Aorta (tissue), 5 donors: ENCODE measurements at regions not wholly inside any gene's neighbourhood (a gene's known extent, or its start where the extent isn't known, plus 50 kb on each side); places are given as distances from the start of the nearest gene placed in this dataset.

Experiments
- ATAC-seq: fragments of 200-7000 bp; cut with Tn5 transposase; one replicate; pipeline ENCODE4 v1.9.1; 2022; ENCODE audit warnings: moderate library complexity; ENCODE audit not compliant: low FRiP score
- DNase-seq, 2 donors: peaks; one replicate each; pipeline ENCODE4 v3.0.0-alpha.2; 2020
- H3K27ac ChIP-seq, 2 donors: one replicate each; pipeline ENCODE4 v1.5.1; 2013; ENCODE audit warnings: low read length in 2 of 2, mild to moderate bottlenecking in 2 of 2, moderate library complexity in 2 of 2, control low read depth in 1 of 2, inconsistent platforms in 1 of 2, low read depth in 1 of 2
- H3K27me3 ChIP-seq, 2 donors: one replicate each; pipeline ENCODE4 v1.6.1; 2013; ENCODE audit warnings: control low read depth in 1 of 2, low read length in 1 of 2, mild to moderate bottlenecking in 1 of 2, moderate library complexity in 1 of 2; ENCODE audit not compliant: insufficient read depth in 2 of 2, control insufficient read depth in 1 of 2
- H3K36me3 ChIP-seq, 2 donors: one replicate each; pipeline ENCODE4 v1.6.1; 2013; ENCODE audit warnings: control low read depth in 1 of 2, low read length in 1 of 2, mild to moderate bottlenecking in 1 of 2; ENCODE audit not compliant: insufficient read depth in 2 of 2, control insufficient read depth in 1 of 2
- H3K4me1 ChIP-seq, 2 donors: one replicate each; pipeline ENCODE4 v1.6.1; 2013; ENCODE audit warnings: low read length in 2 of 2, control low read depth in 1 of 2, mild to moderate bottlenecking in 1 of 2, moderate library complexity in 1 of 2; ENCODE audit not compliant: insufficient read depth in 2 of 2, control insufficient read depth in 1 of 2
- H3K4me3 ChIP-seq, 2 donors: one replicate each; pipeline ENCODE4 v1.5.1; 2013; ENCODE audit warnings: low read length in 2 of 2, control low read depth in 1 of 2, mild to moderate bottlenecking in 1 of 2
- H3K9me3 ChIP-seq: one replicate; pipeline ENCODE4 v1.6.1; 2013; ENCODE audit warnings: mild to moderate bottlenecking, low read length; ENCODE audit not compliant: control insufficient read depth
- WGBS, 2 donors: extraction: QIAGEN DNeasy Blood & Tissue Kit; methylation state at CpG; one replicate each; pipeline ENCODE4 v1.1.7; 2013; 5-methylcytosine and 5-hydroxymethylcytosine counted together
- intact Hi-C, 2 donors: fragments of 100-400 bp; cut with DNase I; formaldehyde crosslinking; loops; one replicate each; pipeline versions ENCODE4 v1.14.2 to v1.15.0; 2022
- donor health status: healthy with polysubstance abuse.
- donor health status: Bipolar disorder and iron deficiency.
- donor health status: DM: no; HTN: no; CAD: no.
- donor health status: DM: no; HTN: no; CAD: no.
- donor health status: DM: yes; HTN: yes; CAD: no.

- ATAC-seq (no peak), DNase-seq (no peak)
- H3K4me1 ChIP-seq, result no peaks in the 10 kb centered on the region
- no peak overlapping the region for H3K27ac ChIP-seq
- no peaks in the 10 kb centered on the region for H3K9me3 ChIP-seq
- H3K4me3 ChIP-seq, result no peak overlapping the region
- H3K36me3 ChIP-seq, result no peaks in the 10 kb centered on the region
- whole genome bisulfite sequencing, 2 donors, result 65 to 73% methylated on average over 4 of the region's 4 CpGs
- H3K27me3 ChIP-seq, result no peaks in the 10 kb centered on the region
- intact Hi-C loops, result no loop called here
These were observed 52.0 kb upstream of the VWC2 start for GRCh38 chr7:49721441-49721840.
